Thyroid gland (tissue), 4 donors: ENCODE measurements at regions not wholly inside any gene's neighbourhood (a gene's known extent, or its start where the extent isn't known, plus 50 kb on each side); places are given as distances from the start of the nearest gene placed in this dataset.

Experiments used
- POLR2A ChIP-seq, 2 donors: fragments of 450-650 bp; IDR thresholded peaks; one replicate each; pipeline ENCODE4 v1.6.1; 2017; ENCODE audit warnings: antibody characterized with exemption in 2 of 2, mild to moderate bottlenecking in 2 of 2, moderate library complexity in 1 of 2
- TF ChIP-seq, protein P1 (sequence below), 6 experiments: fragments of 200-600 bp in 3 of 6; fragments of 450-650 bp in 3 of 6; sonication (generic) in 3 of 6; IDR thresholded peaks; one replicate each; pipeline ENCODE4 v1.5.1; 2016 to 2019; ENCODE audit warnings: antibody characterized with exemption in 6 of 6, mild to moderate bottlenecking in 2 of 6, inconsistent platforms in 1 of 6, moderate library complexity in 1 of 6

DNA sequence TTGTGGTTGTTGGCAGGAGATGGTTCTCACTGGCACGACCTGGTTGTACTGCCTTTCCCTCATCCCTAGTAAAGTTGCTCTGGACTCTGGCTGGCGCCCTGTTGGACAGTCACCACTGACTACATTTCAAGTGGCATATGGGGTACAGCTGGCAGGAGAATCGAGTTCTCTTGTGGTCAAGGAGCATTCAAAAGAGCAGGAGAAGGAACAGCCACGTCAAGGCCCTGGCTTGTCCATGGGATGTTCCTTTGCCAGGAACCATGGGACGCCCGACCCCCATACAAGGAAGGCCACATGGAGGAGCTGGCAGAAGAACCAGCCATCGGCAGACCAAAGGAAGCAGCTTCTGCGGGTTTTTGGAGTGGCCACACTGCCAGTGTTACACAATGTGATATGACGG lies 87.0 kb upstream of the SLC25A13 start:
- TF ChIP-seq, protein P1, sequence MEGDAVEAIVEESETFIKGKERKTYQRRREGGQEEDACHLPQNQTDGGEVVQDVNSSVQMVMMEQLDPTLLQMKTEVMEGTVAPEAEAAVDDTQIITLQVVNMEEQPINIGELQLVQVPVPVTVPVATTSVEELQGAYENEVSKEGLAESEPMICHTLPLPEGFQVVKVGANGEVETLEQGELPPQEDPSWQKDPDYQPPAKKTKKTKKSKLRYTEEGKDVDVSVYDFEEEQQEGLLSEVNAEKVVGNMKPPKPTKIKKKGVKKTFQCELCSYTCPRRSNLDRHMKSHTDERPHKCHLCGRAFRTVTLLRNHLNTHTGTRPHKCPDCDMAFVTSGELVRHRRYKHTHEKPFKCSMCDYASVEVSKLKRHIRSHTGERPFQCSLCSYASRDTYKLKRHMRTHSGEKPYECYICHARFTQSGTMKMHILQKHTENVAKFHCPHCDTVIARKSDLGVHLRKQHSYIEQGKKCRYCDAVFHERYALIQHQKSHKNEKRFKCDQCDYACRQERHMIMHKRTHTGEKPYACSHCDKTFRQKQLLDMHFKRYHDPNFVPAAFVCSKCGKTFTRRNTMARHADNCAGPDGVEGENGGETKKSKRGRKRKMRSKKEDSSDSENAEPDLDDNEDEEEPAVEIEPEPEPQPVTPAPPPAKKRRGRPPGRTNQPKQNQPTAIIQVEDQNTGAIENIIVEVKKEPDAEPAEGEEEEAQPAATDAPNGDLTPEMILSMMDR (IDR thresholded peaks at IDR 0.05): no peak
- no peak for TF ChIP-seq POLR2A (IDR thresholded peaks at IDR 0.05)
